ENCODE measurements at regions not wholly inside any gene's neighbourhood (a gene's known extent, or its start where the extent isn't known, plus 50 kb on each side); places are given as distances from the start of the nearest gene placed in this dataset.

DNA sequence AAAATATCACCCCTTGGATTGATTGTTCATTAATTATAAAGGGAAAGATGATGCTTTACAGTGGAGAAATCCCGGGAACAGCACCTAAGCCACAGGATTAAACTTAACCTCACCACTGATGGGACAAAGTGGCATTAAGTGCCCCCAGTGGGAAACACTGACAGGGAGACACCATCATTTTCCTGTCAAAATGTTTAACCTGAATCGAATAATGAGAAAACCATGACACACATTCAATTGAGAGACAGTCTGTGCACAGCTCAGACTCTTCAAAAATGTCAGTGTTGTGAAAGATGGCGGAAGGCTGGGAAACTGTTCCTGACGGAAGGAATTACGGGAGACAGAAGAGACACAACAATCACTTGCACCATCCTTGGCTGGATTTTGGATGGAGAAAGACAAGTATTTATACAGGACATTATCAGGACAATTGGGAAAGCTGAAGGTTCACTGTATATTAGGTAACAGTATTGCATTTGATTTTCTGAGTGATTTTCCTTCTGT is 111.8 kb upstream of the ASB18 start:
- TF ChIP-seq, protein P1, sequence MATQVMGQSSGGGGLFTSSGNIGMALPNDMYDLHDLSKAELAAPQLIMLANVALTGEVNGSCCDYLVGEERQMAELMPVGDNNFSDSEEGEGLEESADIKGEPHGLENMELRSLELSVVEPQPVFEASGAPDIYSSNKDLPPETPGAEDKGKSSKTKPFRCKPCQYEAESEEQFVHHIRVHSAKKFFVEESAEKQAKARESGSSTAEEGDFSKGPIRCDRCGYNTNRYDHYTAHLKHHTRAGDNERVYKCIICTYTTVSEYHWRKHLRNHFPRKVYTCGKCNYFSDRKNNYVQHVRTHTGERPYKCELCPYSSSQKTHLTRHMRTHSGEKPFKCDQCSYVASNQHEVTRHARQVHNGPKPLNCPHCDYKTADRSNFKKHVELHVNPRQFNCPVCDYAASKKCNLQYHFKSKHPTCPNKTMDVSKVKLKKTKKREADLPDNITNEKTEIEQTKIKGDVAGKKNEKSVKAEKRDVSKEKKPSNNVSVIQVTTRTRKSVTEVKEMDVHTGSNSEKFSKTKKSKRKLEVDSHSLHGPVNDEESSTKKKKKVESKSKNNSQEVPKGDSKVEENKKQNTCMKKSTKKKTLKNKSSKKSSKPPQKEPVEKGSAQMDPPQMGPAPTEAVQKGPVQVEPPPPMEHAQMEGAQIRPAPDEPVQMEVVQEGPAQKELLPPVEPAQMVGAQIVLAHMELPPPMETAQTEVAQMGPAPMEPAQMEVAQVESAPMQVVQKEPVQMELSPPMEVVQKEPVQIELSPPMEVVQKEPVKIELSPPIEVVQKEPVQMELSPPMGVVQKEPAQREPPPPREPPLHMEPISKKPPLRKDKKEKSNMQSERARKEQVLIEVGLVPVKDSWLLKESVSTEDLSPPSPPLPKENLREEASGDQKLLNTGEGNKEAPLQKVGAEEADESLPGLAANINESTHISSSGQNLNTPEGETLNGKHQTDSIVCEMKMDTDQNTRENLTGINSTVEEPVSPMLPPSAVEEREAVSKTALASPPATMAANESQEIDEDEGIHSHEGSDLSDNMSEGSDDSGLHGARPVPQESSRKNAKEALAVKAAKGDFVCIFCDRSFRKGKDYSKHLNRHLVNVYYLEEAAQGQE (IDR thresholded peaks at IDR 0.05; ENCODE audit: insufficient replicate concordance, low read depth), result no peak
- TF ChIP-seq, protein P2, sequence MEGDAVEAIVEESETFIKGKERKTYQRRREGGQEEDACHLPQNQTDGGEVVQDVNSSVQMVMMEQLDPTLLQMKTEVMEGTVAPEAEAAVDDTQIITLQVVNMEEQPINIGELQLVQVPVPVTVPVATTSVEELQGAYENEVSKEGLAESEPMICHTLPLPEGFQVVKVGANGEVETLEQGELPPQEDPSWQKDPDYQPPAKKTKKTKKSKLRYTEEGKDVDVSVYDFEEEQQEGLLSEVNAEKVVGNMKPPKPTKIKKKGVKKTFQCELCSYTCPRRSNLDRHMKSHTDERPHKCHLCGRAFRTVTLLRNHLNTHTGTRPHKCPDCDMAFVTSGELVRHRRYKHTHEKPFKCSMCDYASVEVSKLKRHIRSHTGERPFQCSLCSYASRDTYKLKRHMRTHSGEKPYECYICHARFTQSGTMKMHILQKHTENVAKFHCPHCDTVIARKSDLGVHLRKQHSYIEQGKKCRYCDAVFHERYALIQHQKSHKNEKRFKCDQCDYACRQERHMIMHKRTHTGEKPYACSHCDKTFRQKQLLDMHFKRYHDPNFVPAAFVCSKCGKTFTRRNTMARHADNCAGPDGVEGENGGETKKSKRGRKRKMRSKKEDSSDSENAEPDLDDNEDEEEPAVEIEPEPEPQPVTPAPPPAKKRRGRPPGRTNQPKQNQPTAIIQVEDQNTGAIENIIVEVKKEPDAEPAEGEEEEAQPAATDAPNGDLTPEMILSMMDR (IDR thresholded peaks at IDR 0.05; ENCODE audit: insufficient read depth, low read length), result no peak
- TF ChIP-seq POLR2AphosphoS5 (IDR thresholded peaks at IDR 0.05; ENCODE audit: low read depth), result no peak

All from HL-60 (cell line).